ENCODE measurements at regions not wholly inside any gene's neighbourhood (a gene's known extent, or its start where the extent isn't known, plus 50 kb on each side); places are given as distances from the start of the nearest gene placed in this dataset.
A peak's percentile ranks its signal among the peaks of the same experiment; 100 is the strongest.
"Not testable (repeated sequence)": the region's sequence is repeated elsewhere in the genome, so short reads cannot be mapped to it uniquely, and the experiment has no call there.

DNA sequence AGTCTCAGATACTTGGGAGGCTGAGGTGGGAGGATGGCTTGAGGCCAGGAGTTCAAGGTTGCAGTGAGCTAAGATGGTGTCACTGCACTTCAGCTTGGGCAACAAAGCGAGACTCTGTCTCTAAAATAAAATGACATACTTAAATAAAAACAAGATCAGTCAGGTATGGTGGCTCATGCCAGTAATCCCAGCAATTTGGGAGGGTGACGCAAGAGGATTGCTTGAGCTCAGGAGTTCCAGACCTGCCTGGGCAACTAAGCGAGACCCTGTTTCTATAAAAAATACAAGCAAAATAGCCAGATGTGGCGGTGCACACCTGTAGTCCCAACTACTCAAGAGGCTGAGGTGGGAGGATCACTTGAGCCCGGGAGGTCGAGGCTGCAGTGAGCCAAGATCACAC, 149.6 kb downstream of the ZFP64 start:
- H3K9me3 ChIP-seq (ENCODE audit: low read depth, low read length) = no peaks in the 10 kb centered on the region

DNA sequence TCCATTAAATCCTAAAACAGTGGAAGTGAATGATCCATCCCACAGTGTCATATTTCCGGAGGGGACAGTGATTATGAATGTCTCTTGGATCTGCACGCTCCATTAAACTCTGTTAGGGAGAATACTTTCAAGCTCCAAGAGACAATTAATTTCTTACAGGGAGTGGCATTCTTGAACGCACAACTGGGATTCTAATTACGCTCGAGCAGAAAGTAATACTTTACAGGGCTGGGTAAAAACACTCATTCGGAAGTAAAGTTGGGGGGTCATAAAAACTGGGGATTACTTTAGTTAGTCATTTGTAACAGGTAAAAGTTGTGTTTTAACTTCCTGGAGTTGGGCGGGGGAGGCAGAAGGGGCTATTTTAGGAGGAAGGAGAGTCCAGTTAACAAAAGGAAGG, 151.8 kb downstream of the ZFP64 start:
- no peak for TF ChIP-seq EZH2 (IDR thresholded peaks at IDR 0.05)
- TF ChIP-seq POLR2AphosphoS5 (IDR thresholded peaks at IDR 0.05; ENCODE audit: borderline replicate concordance, low read depth, low read length) = peak; percentile 23; the same call in 1 of the 2 replicates
- no peak for TF ChIP-seq FOXP2 (optimal IDR thresholded peaks at IDR 0.05; ENCODE audit: control extremely low read depth, extremely low read length, insufficient read depth)
- DNase-seq (ENCODE audit: low read depth, low spot score) = no peak
- Histone ChIP-seq H3K36me3 (ENCODE audit: insufficient read depth, low read length) (no peaks in the 10 kb centered on the region), H3K27ac (no peak overlapping the region), H3K4me3 (peak overlapping the region; percentile 18; the same call in 1 of the 2 replicates), H3K9me3 (ENCODE audit: low read depth, low read length) (no peaks in the 10 kb centered on the region), H3K9ac (ENCODE audit: insufficient read length) (no peak overlapping the region)

More for the DNA sequence above, 149.6 kb downstream of the ZFP64 start:
- Histone ChIP-seq H3K9ac (ENCODE audit: insufficient read length) (no peak overlapping the region), H3K4me3 (no peak overlapping the region), H3K36me3 (ENCODE audit: insufficient read depth, low read length) (no peaks in the 10 kb centered on the region), H3K27ac (no peak overlapping the region)
- no peak for TF ChIP-seq EZH2 (IDR thresholded peaks at IDR 0.05)
- no peak for TF ChIP-seq POLR2AphosphoS5 (IDR thresholded peaks at IDR 0.05; ENCODE audit: borderline replicate concordance, low read depth, low read length)
- TF ChIP-seq FOXP2 (optimal IDR thresholded peaks at IDR 0.05; ENCODE audit: control extremely low read depth, extremely low read length, insufficient read depth) = no peak
- DNase-seq (ENCODE audit: low read depth, low spot score) = no peak

DNA sequence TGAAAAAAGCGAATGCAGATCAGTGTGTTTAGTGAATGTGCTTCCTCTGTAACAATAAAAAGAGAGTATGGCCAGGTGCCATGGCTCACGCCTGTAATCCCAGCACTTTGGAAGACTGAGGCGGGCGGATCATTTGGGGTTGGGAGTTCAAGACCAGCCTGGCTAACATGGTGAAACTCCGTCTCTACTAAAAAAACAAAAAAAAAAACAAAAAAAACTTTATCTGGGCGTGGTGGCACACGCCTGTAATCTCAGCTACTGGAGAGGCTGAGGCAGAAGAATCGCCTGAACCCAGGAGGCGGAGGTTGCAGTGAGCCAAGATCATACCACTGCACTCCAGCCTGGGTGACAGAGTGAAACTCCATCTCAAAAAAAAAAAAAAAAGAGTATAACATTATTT, 152.9 kb downstream of the ZFP64 start:
- not testable (repeated sequence) for H3K9me3 ChIP-seq (ENCODE audit: low read depth, low read length); H3K9ac ChIP-seq (ENCODE audit: insufficient read length); DNase-seq (ENCODE audit: low read depth, low spot score)

DNA sequence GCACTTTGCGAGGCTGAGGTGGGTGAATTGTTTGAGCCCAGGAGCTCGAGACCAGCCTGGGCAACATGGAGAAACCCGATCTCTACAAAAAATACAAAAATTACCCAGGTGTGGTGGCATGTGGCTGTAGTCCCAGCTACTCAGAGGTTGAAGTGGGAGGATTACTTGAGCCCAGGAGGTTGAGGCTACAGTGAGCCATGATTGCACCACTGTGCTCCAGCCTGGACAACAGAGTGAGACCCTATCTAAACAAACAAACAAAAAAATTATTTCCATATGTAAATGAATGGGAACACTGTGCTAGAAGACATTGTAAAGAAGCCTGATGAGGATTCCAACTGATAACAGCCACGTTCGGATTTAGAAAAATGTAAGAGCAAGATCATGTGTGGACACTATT, 154.2 kb downstream of the ZFP64 start:
- H3K4me3 ChIP-seq = no peak overlapping the region
- H3K36me3 ChIP-seq (ENCODE audit: insufficient read depth, low read length) = no peaks in the 10 kb centered on the region
- no peak for DNase-seq (ENCODE audit: low read depth, low spot score)
- no peak overlapping the region for H3K9ac ChIP-seq (ENCODE audit: insufficient read length)
- H3K27ac ChIP-seq = no peak overlapping the region
- no peak for TF ChIP-seq POLR2AphosphoS5 (IDR thresholded peaks at IDR 0.05; ENCODE audit: borderline replicate concordance, low read depth, low read length)
- TF ChIP-seq EZH2 (IDR thresholded peaks at IDR 0.05) = no peak
- TF ChIP-seq FOXP2 (optimal IDR thresholded peaks at IDR 0.05; ENCODE audit: control extremely low read depth, extremely low read length, insufficient read depth) = no peak
- H3K9me3 ChIP-seq (ENCODE audit: low read depth, low read length) = no peaks in the 10 kb centered on the region

More for the DNA sequence above, 152.9 kb downstream of the ZFP64 start:
- not testable (repeated sequence) for H3K27ac ChIP-seq; H3K4me3 ChIP-seq; H3K36me3 ChIP-seq (ENCODE audit: insufficient read depth, low read length)

DNA sequence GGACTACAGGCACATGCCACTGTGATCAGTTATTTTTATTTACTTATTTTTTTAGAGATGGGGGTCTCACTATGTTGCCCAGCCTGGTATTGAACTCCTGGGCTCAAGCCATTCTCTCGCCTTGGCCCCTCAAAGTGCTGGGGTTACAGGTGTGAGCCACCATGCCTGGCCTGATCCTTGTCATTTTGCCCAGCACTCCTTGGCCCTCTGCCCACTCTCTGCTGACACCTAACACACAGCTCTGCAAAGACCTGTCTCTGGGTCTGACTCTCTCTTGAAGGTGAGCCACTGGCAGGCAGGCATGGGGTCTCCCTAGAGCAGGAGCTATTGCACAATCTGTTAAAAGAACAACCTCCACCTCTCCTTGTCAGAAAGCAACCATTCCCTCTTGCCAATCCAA, 155.6 kb downstream of the ZFP64 start:
- Histone ChIP-seq H3K27ac (no peak overlapping the region), H3K4me3 (no peak overlapping the region), H3K36me3 (ENCODE audit: insufficient read depth, low read length) (no peaks in the 10 kb centered on the region), H3K9ac (ENCODE audit: insufficient read length) (no peak overlapping the region), H3K9me3 (ENCODE audit: low read depth, low read length) (no peaks in the 10 kb centered on the region)
- DNase-seq (ENCODE audit: low read depth, low spot score) = no peak
- no peak for TF ChIP-seq FOXP2 (optimal IDR thresholded peaks at IDR 0.05; ENCODE audit: control extremely low read depth, extremely low read length, insufficient read depth)
- TF ChIP-seq EZH2 (IDR thresholded peaks at IDR 0.05) = no peak
- TF ChIP-seq POLR2AphosphoS5 (IDR thresholded peaks at IDR 0.05; ENCODE audit: borderline replicate concordance, low read depth, low read length) = no peak

DNA sequence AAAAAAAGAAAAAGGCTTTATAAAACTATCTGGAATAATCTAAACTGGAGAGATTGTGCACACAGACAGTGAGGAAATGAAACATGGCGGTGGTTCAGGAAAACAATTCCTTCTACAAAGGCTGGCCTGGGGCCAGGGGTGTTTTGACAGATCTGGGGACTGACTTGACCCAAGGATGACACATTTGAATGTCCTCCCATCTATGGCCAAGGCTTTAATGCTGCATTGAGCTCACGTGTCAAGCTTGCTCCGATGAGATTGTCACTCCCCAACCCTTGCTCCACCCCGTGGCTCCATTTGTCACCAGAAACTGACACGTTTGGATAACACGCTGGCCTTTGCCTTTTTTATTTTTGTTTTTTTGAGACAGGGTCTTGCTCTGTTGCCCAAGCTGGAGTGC, 156.1 kb downstream of the ZFP64 start:
- Histone ChIP-seq H3K4me3 (no peak overlapping the region), H3K9ac (ENCODE audit: insufficient read length) (no peak overlapping the region), H3K27ac (no peak overlapping the region), H3K9me3 (ENCODE audit: low read depth, low read length) (no peaks in the 10 kb centered on the region), H3K36me3 (ENCODE audit: insufficient read depth, low read length) (no peaks in the 10 kb centered on the region)
- no peak for DNase-seq (ENCODE audit: low read depth, low spot score)
- no peak for TF ChIP-seq EZH2 (IDR thresholded peaks at IDR 0.05)

DNA sequence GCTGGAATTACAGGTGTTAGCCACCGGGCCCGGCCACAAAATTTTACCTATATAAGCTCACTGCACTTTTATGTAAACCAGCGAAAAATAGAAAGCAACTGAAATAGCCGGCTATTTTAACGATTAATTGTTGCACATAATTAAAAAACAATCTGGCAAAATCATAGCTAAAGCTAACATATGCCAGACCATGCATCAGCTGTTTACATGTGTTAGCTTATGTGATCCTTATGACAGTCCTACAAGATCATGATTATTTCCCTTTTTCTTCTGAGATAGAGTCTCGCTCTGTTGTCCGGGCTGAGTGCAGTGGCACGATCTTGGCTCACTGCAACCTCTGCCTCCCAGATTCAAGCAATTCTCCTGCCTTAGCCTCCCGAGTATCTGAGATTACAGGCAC, 157.0 kb downstream of the ZFP64 start:
- Histone ChIP-seq H3K4me3 (no peak overlapping the region), H3K36me3 (ENCODE audit: insufficient read depth, low read length) (no peaks in the 10 kb centered on the region), H3K9me3 (ENCODE audit: low read depth, low read length) (no peaks in the 10 kb centered on the region), H3K9ac (ENCODE audit: insufficient read length) (no peak overlapping the region), H3K27ac (no peak overlapping the region)
- no peak for TF ChIP-seq EZH2 (IDR thresholded peaks at IDR 0.05)
- TF ChIP-seq POLR2AphosphoS5 (IDR thresholded peaks at IDR 0.05; ENCODE audit: borderline replicate concordance, low read depth, low read length) = no peak
- no peak for TF ChIP-seq FOXP2 (optimal IDR thresholded peaks at IDR 0.05; ENCODE audit: control extremely low read depth, extremely low read length, insufficient read depth)
- no peak for DNase-seq (ENCODE audit: low read depth, low spot score)

DNA sequence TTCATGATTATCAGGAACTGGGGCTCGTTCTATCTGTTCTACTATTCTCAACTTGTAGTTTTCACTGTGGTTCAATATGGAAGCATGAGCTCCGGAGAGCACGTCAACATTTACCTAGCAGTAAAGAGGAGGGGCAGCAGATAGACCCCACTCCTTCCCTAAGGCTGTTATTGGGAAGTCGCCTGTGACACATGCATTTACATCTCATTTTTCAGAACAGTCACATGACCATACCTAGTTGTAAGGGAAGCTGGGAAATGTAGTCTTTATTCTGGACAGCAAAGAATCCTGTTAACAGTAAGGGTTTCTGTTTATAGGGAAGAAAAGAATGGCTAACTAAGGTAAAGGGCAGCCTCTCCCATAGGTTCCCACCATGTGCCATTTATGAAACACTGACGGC, 158.3 kb downstream of the ZFP64 start:
- no peak for DNase-seq (ENCODE audit: low read depth, low spot score)
- no peak overlapping the region for H3K9ac ChIP-seq (ENCODE audit: insufficient read length)
- no peaks in the 10 kb centered on the region for H3K9me3 ChIP-seq (ENCODE audit: low read depth, low read length)
- no peak overlapping the region for H3K4me3 ChIP-seq
- no peaks in the 10 kb centered on the region for H3K36me3 ChIP-seq (ENCODE audit: insufficient read depth, low read length)
- TF ChIP-seq FOXP2 (optimal IDR thresholded peaks at IDR 0.05; ENCODE audit: control extremely low read depth, extremely low read length, insufficient read depth) (no peak), EZH2 (IDR thresholded peaks at IDR 0.05) (no peak), POLR2AphosphoS5 (IDR thresholded peaks at IDR 0.05; ENCODE audit: borderline replicate concordance, low read depth, low read length) (no peak)
- peak overlapping the region; percentile 13; the same call in 1 of the 2 replicates for H3K27ac ChIP-seq

DNA sequence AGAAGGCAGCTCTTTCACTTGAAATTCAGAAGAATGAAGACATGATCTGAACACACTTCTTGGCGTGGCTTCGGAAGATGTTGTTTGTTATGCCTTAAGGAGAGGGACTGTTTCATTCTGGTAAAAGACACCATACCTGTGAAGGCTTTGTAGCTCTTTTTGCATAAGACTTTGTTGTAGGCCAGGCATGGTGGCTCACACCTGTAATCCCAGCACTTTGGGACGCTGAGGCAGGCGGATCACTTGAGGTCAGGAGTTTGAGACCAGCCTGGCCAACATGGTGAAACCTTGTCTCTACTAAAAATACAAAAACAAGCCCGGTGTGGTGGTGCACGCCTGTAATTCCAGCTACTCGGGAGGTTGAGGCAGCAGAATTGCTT, 159.3 kb downstream of the ZFP64 start:
- Histone ChIP-seq H3K27ac (peak overlapping the region; percentile 88), H3K4me3 (peak overlapping the region; percentile 65), H3K9ac (ENCODE audit: insufficient read length) (peak overlapping the region; percentile 36)
- not testable (repeated sequence) for H3K9me3 ChIP-seq (ENCODE audit: low read depth, low read length); H3K36me3 ChIP-seq (ENCODE audit: insufficient read depth, low read length); DNase-seq (ENCODE audit: low read depth, low spot score)
